ENCODE measurements at regions not wholly inside any gene's neighbourhood (a gene's known extent, or its start where the extent isn't known, plus 50 kb on each side); places are given as distances from the start of the nearest gene placed in this dataset.
"Not testable (repeated sequence)": the region's sequence is repeated elsewhere in the genome, so short reads cannot be mapped to it uniquely, and the experiment has no call there.

GRCh38 chr15:31502541-31503229, 176.1 kb downstream of the KLF13 start:
- H3K36me3 Mint-ChIP-seq (ENCODE audit: low read depth), result no peaks in the 10 kb centered on the region
- H3K4me1 Mint-ChIP-seq (ENCODE audit: low read depth), result peaks cover 46% of the 10 kb centered on the region
- no peaks in the 10 kb centered on the region for H3K9me3 Mint-ChIP-seq
- no peak for DNase-seq (ENCODE audit: low spot score)
- intact Hi-C loops (cut with micrococcal nuclease), result no loop called here
- H3K4me3 Mint-ChIP-seq, result no peak overlapping the region
- H3K27ac Mint-ChIP-seq, result no peak overlapping the region
- peaks cover 11% of the 10 kb centered on the region for H3K27me3 Mint-ChIP-seq (ENCODE audit: insufficient read depth)

- peaks cover 11% of the 10 kb centered on the region for H3K27me3 Mint-ChIP-seq (ENCODE audit: insufficient read depth)
Measured at GRCh38 chr15:31503256-31503655, 176.6 kb downstream of the KLF13 start.

GRCh38 chr15:31503758-31504461, 177.3 kb downstream of the KLF13 start:
- Mint-ChIP-seq H3K4me3 (no peak overlapping the region), H3K36me3 (ENCODE audit: low read depth) (peaks cover 2% of the 10 kb centered on the region), H3K4me1 (ENCODE audit: low read depth) (peaks cover 47% of the 10 kb centered on the region), H3K27ac (no peak overlapping the region), H3K27me3 (ENCODE audit: insufficient read depth) (peaks cover 11% of the 10 kb centered on the region), H3K9me3 (no peaks in the 10 kb centered on the region)
- DNase-seq (ENCODE audit: low spot score), result no peak
- intact Hi-C loops (cut with micrococcal nuclease), result no loop called here

More at GRCh38 chr15:31503256-31503655, 176.6 kb downstream of the KLF13 start:
- intact Hi-C loops (cut with micrococcal nuclease), result no loop called here
- peaks cover 46% of the 10 kb centered on the region for H3K4me1 Mint-ChIP-seq (ENCODE audit: low read depth)
- H3K4me3 Mint-ChIP-seq, result no peak overlapping the region
- DNase-seq (ENCODE audit: low spot score), result no peak
- H3K27ac Mint-ChIP-seq, result no peak overlapping the region
- H3K36me3 Mint-ChIP-seq (ENCODE audit: low read depth), result no peaks in the 10 kb centered on the region
- H3K9me3 Mint-ChIP-seq, result no peaks in the 10 kb centered on the region

GRCh38 chr15:31504462-31504839, 177.8 kb downstream of the KLF13 start:
- Mint-ChIP-seq H3K27ac (no peak overlapping the region), H3K9me3 (no peaks in the 10 kb centered on the region), H3K4me1 (ENCODE audit: low read depth) (peaks cover 43% of the 10 kb centered on the region), H3K27me3 (ENCODE audit: insufficient read depth) (peaks cover 11% of the 10 kb centered on the region), H3K4me3 (no peak overlapping the region), H3K36me3 (ENCODE audit: low read depth) (peaks cover 2% of the 10 kb centered on the region)
- DNase-seq (ENCODE audit: low spot score), result no peak
- intact Hi-C loops (cut with micrococcal nuclease), result no loop called here

GRCh38 chr15:31507573-31507972, 180.9 kb downstream of the KLF13 start:
- intact Hi-C loops (cut with micrococcal nuclease); H3K36me3 Mint-ChIP-seq (ENCODE audit: low read depth); H3K27ac Mint-ChIP-seq; H3K4me3 Mint-ChIP-seq; H3K9me3 Mint-ChIP-seq; DNase-seq (ENCODE audit: low spot score): not testable (repeated sequence)
- Mint-ChIP-seq H3K4me1 (ENCODE audit: low read depth) (peaks cover 43% of the 10 kb centered on the region), H3K27me3 (ENCODE audit: insufficient read depth) (peaks cover 11% of the 10 kb centered on the region)

GRCh38 chr15:31508656-31509055, 182.0 kb downstream of the KLF13 start:
- intact Hi-C loops (cut with micrococcal nuclease), result no loop called here
- Mint-ChIP-seq H3K36me3 (ENCODE audit: low read depth) (peaks cover 6% of the 10 kb centered on the region), H3K4me3 (no peak overlapping the region), H3K27ac (no peak overlapping the region), H3K9me3 (no peaks in the 10 kb centered on the region), H3K4me1 (ENCODE audit: low read depth) (peaks cover 43% of the 10 kb centered on the region), H3K27me3 (ENCODE audit: insufficient read depth) (peaks cover 10% of the 10 kb centered on the region)
- DNase-seq (ENCODE audit: low spot score), result no peak

- Mint-ChIP-seq H3K27ac (no peak overlapping the region), H3K4me3 (no peak overlapping the region), H3K9me3 (peaks cover 9% of the 10 kb centered on the region), H3K36me3 (ENCODE audit: low read depth) (peaks cover 12% of the 10 kb centered on the region), H3K4me1 (ENCODE audit: low read depth) (peaks cover 56% of the 10 kb centered on the region), H3K27me3 (ENCODE audit: insufficient read depth) (peaks cover 6% of the 10 kb centered on the region)
- intact Hi-C loops (cut with micrococcal nuclease), result loop anchor here (2.0 kb wide), 1 partner anchor 19 kb away; no protein-coding TSS in a partner anchor
- no peak for DNase-seq (ENCODE audit: low spot score)
Measured at GRCh38 chr15:31510057-31510456, 183.4 kb downstream of the KLF13 start.

GRCh38 chr15:31511707-31512310, 185.2 kb downstream of the KLF13 start:
- peak; percentile 69 for DNase-seq (ENCODE audit: low spot score)
- Mint-ChIP-seq H3K4me1 (ENCODE audit: low read depth) (peaks cover 72% of the 10 kb centered on the region), H3K4me3 (peak overlapping the region; percentile 68), H3K27me3 (ENCODE audit: insufficient read depth) (peaks cover 5% of the 10 kb centered on the region), H3K9me3 (peaks cover 18% of the 10 kb centered on the region), H3K36me3 (ENCODE audit: low read depth) (peaks cover 19% of the 10 kb centered on the region), H3K27ac (peak overlapping the region; percentile 55)
- intact Hi-C loops (cut with micrococcal nuclease), result loop anchor here (1.0 to 2.0 kb wide), 3 partner anchors 21 to 246 kb away; no protein-coding TSS in a partner anchor

- Mint-ChIP-seq H3K36me3 (ENCODE audit: low read depth) (peaks cover 19% of the 10 kb centered on the region), H3K27me3 (ENCODE audit: insufficient read depth) (peaks cover 2% of the 10 kb centered on the region), H3K9me3 (peaks cover 22% of the 10 kb centered on the region), H3K4me3 (peak overlapping the region; percentile 7), H3K4me1 (ENCODE audit: low read depth) (peaks cover 60% of the 10 kb centered on the region), H3K27ac (no peak overlapping the region)
- DNase-seq (ENCODE audit: low spot score), result no peak
- intact Hi-C loops (cut with micrococcal nuclease), result no loop called here
Measured at GRCh38 chr15:31513178-31513577, 186.5 kb downstream of the KLF13 start.

- Mint-ChIP-seq H3K27ac (no peak overlapping the region), H3K27me3 (ENCODE audit: insufficient read depth) (peaks cover 2% of the 10 kb centered on the region), H3K4me3 (no peak overlapping the region), H3K9me3 (peaks cover 22% of the 10 kb centered on the region), H3K4me1 (ENCODE audit: low read depth) (peaks cover 50% of the 10 kb centered on the region), H3K36me3 (ENCODE audit: low read depth) (peaks cover 14% of the 10 kb centered on the region)
- no peak for DNase-seq (ENCODE audit: low spot score)
- intact Hi-C loops (cut with micrococcal nuclease), result no loop called here
Measured at GRCh38 chr15:31516440-31516839, 189.8 kb downstream of the KLF13 start.

GRCh38 chr15:31516874-31517273, 190.2 kb downstream of the KLF13 start:
- Mint-ChIP-seq H3K4me3 (no peak overlapping the region), H3K4me1 (ENCODE audit: low read depth) (peaks cover 48% of the 10 kb centered on the region), H3K27ac (no peak overlapping the region), H3K36me3 (ENCODE audit: low read depth) (peaks cover 14% of the 10 kb centered on the region), H3K27me3 (ENCODE audit: insufficient read depth) (peaks cover 2% of the 10 kb centered on the region), H3K9me3 (peaks cover 22% of the 10 kb centered on the region)
- no peak for DNase-seq (ENCODE audit: low spot score)
- intact Hi-C loops (cut with micrococcal nuclease), result no loop called here

GRCh38 chr15:31517711-31518110, 191.1 kb downstream of the KLF13 start:
- Mint-ChIP-seq H3K9me3 (peaks cover 22% of the 10 kb centered on the region), H3K36me3 (ENCODE audit: low read depth) (peaks cover 13% of the 10 kb centered on the region), H3K4me1 (ENCODE audit: low read depth) (peaks cover 40% of the 10 kb centered on the region), H3K4me3 (no peak overlapping the region), H3K27ac (no peak overlapping the region), H3K27me3 (ENCODE audit: insufficient read depth) (peaks cover 2% of the 10 kb centered on the region)
- intact Hi-C loops (cut with micrococcal nuclease), result no loop called here
- no peak for DNase-seq (ENCODE audit: low spot score)

GRCh38 chr15:31522028-31522427, 195.4 kb downstream of the KLF13 start:
- intact Hi-C loops (cut with micrococcal nuclease), result no loop called here
- H3K27me3 Mint-ChIP-seq (ENCODE audit: insufficient read depth), result peaks cover 2% of the 10 kb centered on the region
- H3K4me1 Mint-ChIP-seq (ENCODE audit: low read depth), result no peaks in the 10 kb centered on the region
- DNase-seq (ENCODE audit: low spot score), result no peak
- H3K36me3 Mint-ChIP-seq (ENCODE audit: low read depth), result no peaks in the 10 kb centered on the region
- no peak overlapping the region for H3K27ac Mint-ChIP-seq
- H3K4me3 Mint-ChIP-seq, result no peak overlapping the region
- H3K9me3 Mint-ChIP-seq, result peaks cover 3% of the 10 kb centered on the region

Data from activated T-helper 1 cell treated with anti-CD3 and anti-CD28 coated beads, Interleukin-12 subunit alpha, Interleukin-12 subunit beta, Interleukin-2, Interleukin-4 antibody, amounts not matched to agents 30 ng/mL and 10 ng/mL and 1 ng/mL, durations not matched to agents 14 hours and 24 hours and 36 hours (primary cell).